ENCODE measurements at regions not wholly inside any gene's neighbourhood (a gene's known extent, or its start where the extent isn't known, plus 50 kb on each side); places are given as distances from the start of the nearest gene placed in this dataset.

DNA sequence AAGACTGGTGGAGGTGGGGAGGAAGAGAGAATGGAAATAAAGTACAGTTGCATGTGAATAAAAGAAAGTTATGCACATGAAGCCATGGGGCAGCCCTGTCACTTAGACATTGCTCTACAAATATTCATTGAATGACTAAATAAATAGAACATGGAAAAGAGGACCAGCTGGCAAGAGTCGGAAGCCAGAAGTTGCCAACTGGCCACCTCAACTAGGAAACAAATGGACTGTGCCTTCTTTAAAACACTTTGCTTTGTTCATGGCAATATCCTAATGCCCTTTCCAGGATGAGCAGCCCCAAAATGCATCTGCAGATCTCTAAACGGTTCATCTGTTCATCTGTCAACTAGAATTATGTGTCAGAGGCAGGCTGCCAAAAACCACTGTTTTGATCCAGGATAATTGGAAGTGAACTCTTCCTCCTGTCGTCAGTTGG, 157.3 kb downstream of the NOC3L start:
- H3K4me3 ChIP-seq (replicated peaks in 1 of 2; ENCODE audit: low read depth in 2 of 2, low read length in 2 of 2) = no peak overlapping the region
- peak in 1 of 2 donors; percentile 21 for DNase-seq (ENCODE audit: low read depth in 2 of 2)
- TF ChIP-seq, protein P1, sequence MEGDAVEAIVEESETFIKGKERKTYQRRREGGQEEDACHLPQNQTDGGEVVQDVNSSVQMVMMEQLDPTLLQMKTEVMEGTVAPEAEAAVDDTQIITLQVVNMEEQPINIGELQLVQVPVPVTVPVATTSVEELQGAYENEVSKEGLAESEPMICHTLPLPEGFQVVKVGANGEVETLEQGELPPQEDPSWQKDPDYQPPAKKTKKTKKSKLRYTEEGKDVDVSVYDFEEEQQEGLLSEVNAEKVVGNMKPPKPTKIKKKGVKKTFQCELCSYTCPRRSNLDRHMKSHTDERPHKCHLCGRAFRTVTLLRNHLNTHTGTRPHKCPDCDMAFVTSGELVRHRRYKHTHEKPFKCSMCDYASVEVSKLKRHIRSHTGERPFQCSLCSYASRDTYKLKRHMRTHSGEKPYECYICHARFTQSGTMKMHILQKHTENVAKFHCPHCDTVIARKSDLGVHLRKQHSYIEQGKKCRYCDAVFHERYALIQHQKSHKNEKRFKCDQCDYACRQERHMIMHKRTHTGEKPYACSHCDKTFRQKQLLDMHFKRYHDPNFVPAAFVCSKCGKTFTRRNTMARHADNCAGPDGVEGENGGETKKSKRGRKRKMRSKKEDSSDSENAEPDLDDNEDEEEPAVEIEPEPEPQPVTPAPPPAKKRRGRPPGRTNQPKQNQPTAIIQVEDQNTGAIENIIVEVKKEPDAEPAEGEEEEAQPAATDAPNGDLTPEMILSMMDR (IDR thresholded peaks at IDR 0.05; ENCODE audit: low read depth, low read length) = no peak

DNA sequence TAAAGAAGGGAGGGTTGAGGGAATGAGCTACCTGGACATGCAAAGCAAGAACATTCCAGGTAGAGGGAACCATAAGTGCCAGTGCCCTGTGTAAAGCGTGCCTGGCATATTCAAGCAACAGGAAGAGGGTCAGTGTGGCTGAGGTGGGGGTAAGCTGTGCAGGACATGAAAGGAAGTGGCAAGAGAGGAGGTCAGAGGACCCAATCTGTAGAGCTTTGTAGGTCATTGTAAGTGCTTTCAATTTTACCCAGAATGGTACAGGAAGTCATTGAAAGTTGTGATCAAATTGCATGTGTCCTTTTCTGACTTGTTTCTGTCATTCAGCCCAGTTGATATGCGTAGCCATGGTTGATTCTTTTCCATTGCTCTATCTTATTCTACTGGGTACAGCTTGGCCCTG, 156.6 kb downstream of the NOC3L start:
- TF ChIP-seq, protein P1 (IDR thresholded peaks at IDR 0.05; ENCODE audit: low read depth, low read length) = no peak
- no peak overlapping the region for H3K4me3 ChIP-seq (replicated peaks in 1 of 2; ENCODE audit: low read depth in 2 of 2, low read length in 2 of 2)
- no peak for DNase-seq (ENCODE audit: low read depth in 2 of 2)

DNA sequence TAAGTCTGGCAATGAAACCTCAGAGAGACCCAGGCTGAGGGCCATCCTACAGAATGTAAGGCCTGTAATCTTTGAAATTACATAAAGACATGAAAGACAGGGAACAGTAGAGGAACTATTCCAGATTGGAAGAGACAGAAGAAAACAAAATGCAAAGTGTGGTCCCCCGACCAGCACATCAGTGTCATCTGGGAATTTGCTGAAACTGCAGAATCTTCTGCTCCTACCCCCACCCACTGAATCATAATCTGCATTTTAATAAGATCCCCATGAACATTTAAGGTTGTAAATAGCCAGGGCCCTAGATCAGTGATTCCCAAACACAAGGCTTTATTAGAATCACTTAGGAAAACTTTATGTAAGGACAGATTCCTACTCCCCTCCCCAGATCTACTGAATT, 154.4 kb downstream of the NOC3L start:
- no peak for DNase-seq (ENCODE audit: low read depth in 2 of 2)
- no peak overlapping the region for H3K4me3 ChIP-seq (replicated peaks in 1 of 2; ENCODE audit: low read depth in 2 of 2, low read length in 2 of 2)
- TF ChIP-seq, protein P1 (IDR thresholded peaks at IDR 0.05; ENCODE audit: low read depth, low read length) = no peak

DNA sequence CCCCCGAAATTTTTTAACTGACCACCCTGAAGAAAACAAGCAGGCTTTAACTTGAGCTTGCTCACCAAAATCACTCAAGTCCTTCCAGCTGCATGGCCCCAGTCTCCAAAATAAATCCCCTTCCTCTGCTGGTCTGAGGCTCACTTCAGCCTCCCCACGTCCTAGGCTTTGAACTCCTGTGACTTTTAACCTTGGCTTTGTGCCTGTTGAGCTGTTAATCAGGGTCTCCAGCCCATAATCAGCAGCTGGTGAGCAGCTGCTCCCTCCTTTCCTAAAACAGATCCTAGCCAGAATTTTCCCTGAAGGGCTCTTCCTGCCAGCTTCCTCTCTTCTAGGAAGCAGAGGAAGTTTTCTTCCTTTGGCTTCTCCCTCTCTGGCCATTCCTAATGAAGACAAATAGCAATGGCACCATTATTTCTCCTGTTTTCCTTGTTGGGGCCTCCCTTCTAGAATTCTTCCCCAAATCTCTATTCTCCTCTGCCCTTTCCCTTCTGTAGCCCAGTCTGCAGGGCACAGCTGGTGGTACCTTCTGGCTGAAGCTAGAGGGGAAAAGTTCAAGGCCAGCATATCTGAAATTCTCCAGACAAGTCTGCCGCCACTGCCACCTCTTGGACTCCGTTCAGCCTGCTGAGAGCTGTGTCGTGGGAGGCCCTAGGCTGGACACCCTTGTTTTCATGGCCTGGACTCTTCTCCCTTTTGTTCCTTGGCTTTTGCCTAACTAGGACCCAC, 152.1 kb downstream of the NOC3L start:
- TF ChIP-seq, protein P1 (IDR thresholded peaks at IDR 0.05; ENCODE audit: low read depth, low read length) = no peak
- H3K4me3 ChIP-seq (replicated peaks in 1 of 2; ENCODE audit: low read depth in 2 of 2, low read length in 2 of 2) = no peak overlapping the region
- DNase-seq (ENCODE audit: low read depth in 2 of 2) = no peak

DNA sequence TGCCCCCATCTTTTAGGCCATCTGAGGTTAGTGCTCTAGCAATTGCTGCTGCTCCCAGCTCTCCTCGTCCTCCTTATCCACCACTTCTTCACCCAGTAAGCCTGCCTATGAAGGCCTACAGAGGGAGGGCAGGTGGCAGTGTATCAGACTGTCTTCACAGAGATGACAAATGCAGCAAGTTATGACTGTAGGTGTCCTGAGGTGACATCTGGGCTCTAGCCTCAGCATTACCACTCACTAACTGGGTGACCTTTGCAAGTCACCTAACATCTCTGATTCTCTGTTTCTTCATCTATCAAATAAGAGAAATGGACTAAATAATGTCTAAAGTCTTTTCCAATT, 151.6 kb downstream of the NOC3L start:
- TF ChIP-seq, protein P1 (IDR thresholded peaks at IDR 0.05; ENCODE audit: low read depth, low read length) = no peak
- DNase-seq (ENCODE audit: low read depth in 2 of 2) = no peak
- H3K4me3 ChIP-seq (replicated peaks in 1 of 2; ENCODE audit: low read depth in 2 of 2, low read length in 2 of 2) = no peak overlapping the region

DNA sequence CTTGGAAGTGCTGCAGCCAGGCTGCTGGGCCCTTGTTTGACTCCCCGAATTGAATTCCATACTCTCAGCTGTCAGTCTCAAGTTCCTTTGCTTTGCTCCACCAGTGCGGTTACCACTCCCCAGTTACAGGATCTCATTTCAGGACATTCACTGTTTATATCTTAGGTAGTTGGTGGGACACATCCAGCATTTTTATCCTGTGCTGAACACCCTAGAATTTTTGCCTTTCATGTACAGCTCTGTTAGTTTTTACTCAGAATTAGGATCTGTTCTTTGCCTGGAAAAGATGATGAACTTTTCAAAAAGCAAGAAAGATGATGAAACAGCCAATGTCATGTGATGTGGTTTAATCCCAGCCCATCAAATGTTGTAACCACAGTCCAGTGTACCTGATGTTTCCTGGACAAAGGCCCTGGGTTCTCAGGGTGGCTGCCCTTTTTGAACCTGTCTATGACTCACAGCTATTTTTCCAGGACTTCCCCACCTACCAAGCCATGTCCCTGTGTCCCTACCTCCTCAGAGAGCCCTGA, 149.7 kb downstream of the NOC3L start:
- no peak overlapping the region for H3K4me3 ChIP-seq (replicated peaks in 1 of 2; ENCODE audit: low read depth in 2 of 2, low read length in 2 of 2)
- TF ChIP-seq, protein P1 (IDR thresholded peaks at IDR 0.05; ENCODE audit: low read depth, low read length) = no peak
- DNase-seq (ENCODE audit: low read depth in 2 of 2) = peak in 1 of 2 donors; percentile 47
